ENCODE measurements at regions not wholly inside any gene's neighbourhood (a gene's known extent, or its start where the extent isn't known, plus 50 kb on each side); places are given as distances from the start of the nearest gene placed in this dataset.

DNA sequence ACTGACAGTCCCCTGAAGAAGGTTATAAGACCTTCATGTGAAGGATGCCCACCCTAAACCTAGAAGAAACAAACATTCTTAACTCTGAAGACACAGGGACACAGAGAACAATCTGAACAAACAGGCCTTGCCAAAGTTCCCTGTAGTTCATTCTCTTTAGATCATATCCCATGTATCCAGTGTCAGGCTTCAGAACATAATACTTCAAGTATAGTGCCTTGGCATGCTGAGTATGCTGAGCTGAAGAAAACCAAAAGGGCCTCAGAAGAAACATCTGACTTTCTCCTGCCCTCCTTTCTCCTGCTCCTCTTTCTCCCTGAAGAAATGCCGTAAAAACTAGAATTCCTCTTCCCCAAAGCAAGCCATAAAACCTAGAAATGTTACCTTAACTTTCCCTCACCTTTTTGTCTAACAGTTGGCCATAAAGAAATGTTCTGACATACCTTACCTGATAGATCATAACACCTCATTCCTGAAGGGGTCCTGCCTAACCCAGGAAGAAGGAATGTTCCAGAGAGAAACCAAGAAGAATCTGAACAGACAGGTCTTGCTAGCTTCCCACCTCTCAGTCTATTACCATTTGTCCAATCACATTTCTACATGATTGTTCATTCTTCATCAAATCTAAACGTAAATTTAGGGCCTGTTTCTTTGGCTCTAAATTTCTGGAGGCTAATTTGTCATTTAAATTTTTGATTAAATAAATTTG, 160.1 kb upstream of the ZC3H15 start:
- H3K27ac ChIP-seq (ENCODE audit: low read depth, low read length), result no peak overlapping the region
- H3K4me3 ChIP-seq (ENCODE audit: insufficient read depth, low read length), result no peak overlapping the region
- H3K27me3 ChIP-seq (ENCODE audit: insufficient read depth, low read length), result no peaks in the 10 kb centered on the region
- no peaks in the 10 kb centered on the region for H3K36me3 ChIP-seq (ENCODE audit: insufficient read depth, low read length)
- no peak overlapping the region for H3K4me2 ChIP-seq (ENCODE audit: insufficient read depth, low read length)
- H3K79me2 ChIP-seq (ENCODE audit: insufficient read depth, low read length), result no peaks in the 10 kb centered on the region
- no peaks in the 10 kb centered on the region for H4K20me1 ChIP-seq (ENCODE audit: insufficient read depth, low read length)
- DNase-seq (ENCODE audit: insufficient read length, low spot score, missing footprints), result no peak
- H3K4me1 ChIP-seq (ENCODE audit: insufficient read depth, low read length), result no peaks in the 10 kb centered on the region
- no peaks in the 10 kb centered on the region for H3K9me3 ChIP-seq (ENCODE audit: low read depth, low read length)
- no peak overlapping the region for H2AFZ ChIP-seq (ENCODE audit: low read length)
- TF ChIP-seq, protein P1, sequence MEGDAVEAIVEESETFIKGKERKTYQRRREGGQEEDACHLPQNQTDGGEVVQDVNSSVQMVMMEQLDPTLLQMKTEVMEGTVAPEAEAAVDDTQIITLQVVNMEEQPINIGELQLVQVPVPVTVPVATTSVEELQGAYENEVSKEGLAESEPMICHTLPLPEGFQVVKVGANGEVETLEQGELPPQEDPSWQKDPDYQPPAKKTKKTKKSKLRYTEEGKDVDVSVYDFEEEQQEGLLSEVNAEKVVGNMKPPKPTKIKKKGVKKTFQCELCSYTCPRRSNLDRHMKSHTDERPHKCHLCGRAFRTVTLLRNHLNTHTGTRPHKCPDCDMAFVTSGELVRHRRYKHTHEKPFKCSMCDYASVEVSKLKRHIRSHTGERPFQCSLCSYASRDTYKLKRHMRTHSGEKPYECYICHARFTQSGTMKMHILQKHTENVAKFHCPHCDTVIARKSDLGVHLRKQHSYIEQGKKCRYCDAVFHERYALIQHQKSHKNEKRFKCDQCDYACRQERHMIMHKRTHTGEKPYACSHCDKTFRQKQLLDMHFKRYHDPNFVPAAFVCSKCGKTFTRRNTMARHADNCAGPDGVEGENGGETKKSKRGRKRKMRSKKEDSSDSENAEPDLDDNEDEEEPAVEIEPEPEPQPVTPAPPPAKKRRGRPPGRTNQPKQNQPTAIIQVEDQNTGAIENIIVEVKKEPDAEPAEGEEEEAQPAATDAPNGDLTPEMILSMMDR (IDR thresholded peaks at IDR 0.05; ENCODE audit: extremely low read depth, low read depth, low read length), result no peak

DNA sequence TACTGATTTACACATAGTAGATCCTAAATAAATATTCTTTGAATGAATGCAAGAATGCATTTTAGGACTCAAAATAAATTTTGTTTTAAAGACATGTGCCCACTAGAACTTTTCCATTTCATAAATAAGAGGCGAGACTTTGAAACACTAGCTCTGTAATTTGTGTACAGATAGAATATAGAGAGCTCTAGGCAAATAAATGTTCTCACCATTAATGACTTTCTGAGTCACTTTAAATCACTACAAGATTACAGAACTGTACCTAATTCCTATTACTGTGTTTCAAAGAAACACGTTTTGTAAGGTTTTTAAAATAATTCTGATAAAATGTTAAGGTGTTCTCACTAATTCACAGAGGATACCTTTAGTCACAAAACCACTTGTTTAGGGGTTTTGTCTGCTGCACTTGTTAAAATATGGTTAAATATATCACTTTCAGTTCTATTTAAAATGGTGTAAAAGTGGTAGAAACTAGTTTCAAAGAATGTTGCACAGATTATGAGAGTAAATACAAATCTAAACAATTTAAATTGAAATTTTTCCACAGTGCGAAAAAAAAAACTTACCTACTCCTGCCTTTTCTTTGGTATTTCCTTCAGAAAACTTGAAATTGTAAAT, 158.7 kb upstream of the ZC3H15 start:
- no peaks in the 10 kb centered on the region for H3K27me3 ChIP-seq (ENCODE audit: insufficient read depth, low read length)
- no peaks in the 10 kb centered on the region for H3K9me3 ChIP-seq (ENCODE audit: low read depth, low read length)
- no peaks in the 10 kb centered on the region for H4K20me1 ChIP-seq (ENCODE audit: insufficient read depth, low read length)
- H3K36me3 ChIP-seq (ENCODE audit: insufficient read depth, low read length), result no peaks in the 10 kb centered on the region
- DNase-seq (ENCODE audit: insufficient read length, low spot score, missing footprints), result no peak
- H3K27ac ChIP-seq (ENCODE audit: low read depth, low read length), result no peak overlapping the region
- H3K79me2 ChIP-seq (ENCODE audit: insufficient read depth, low read length), result no peaks in the 10 kb centered on the region
- H3K4me2 ChIP-seq (ENCODE audit: insufficient read depth, low read length), result no peak overlapping the region
- H3K4me3 ChIP-seq (ENCODE audit: insufficient read depth, low read length), result no peak overlapping the region
- no peak overlapping the region for H2AFZ ChIP-seq (ENCODE audit: low read length)
- TF ChIP-seq, protein P1 (IDR thresholded peaks at IDR 0.05; ENCODE audit: extremely low read depth, low read depth, low read length), result no peak
- no peaks in the 10 kb centered on the region for H3K4me1 ChIP-seq (ENCODE audit: insufficient read depth, low read length)

- no peak for DNase-seq (ENCODE audit: insufficient read length, low spot score, missing footprints)
Measured at GRCh38 chr2:186328838-186329237, 157.2 kb upstream of the ZC3H15 start.

GRCh38 chr2:186330050-186330449, 156.0 kb upstream of the ZC3H15 start:
- H3K4me3 ChIP-seq (ENCODE audit: insufficient read depth, low read length), result no peak overlapping the region
- H2AFZ ChIP-seq (ENCODE audit: low read length), result no peak overlapping the region
- no peaks in the 10 kb centered on the region for H4K20me1 ChIP-seq (ENCODE audit: insufficient read depth, low read length)
- H3K4me1 ChIP-seq (ENCODE audit: insufficient read depth, low read length), result no peaks in the 10 kb centered on the region
- H3K27me3 ChIP-seq (ENCODE audit: insufficient read depth, low read length), result no peaks in the 10 kb centered on the region
- no peak overlapping the region for H3K27ac ChIP-seq (ENCODE audit: low read depth, low read length)
- no peak overlapping the region for H3K4me2 ChIP-seq (ENCODE audit: insufficient read depth, low read length)
- TF ChIP-seq, protein P1 (IDR thresholded peaks at IDR 0.05; ENCODE audit: extremely low read depth, low read depth, low read length), result no peak
- no peaks in the 10 kb centered on the region for H3K79me2 ChIP-seq (ENCODE audit: insufficient read depth, low read length)
- H3K9me3 ChIP-seq (ENCODE audit: low read depth, low read length), result no peaks in the 10 kb centered on the region
- no peak for DNase-seq (ENCODE audit: insufficient read length, low spot score, missing footprints)
- H3K36me3 ChIP-seq (ENCODE audit: insufficient read depth, low read length), result no peaks in the 10 kb centered on the region

More at GRCh38 chr2:186328838-186329237, 157.2 kb upstream of the ZC3H15 start:
- no peak overlapping the region for H3K4me2 ChIP-seq (ENCODE audit: insufficient read depth, low read length)
- H2AFZ ChIP-seq (ENCODE audit: low read length), result no peak overlapping the region
- no peaks in the 10 kb centered on the region for H3K36me3 ChIP-seq (ENCODE audit: insufficient read depth, low read length)
- no peaks in the 10 kb centered on the region for H3K9me3 ChIP-seq (ENCODE audit: low read depth, low read length)
- no peaks in the 10 kb centered on the region for H3K79me2 ChIP-seq (ENCODE audit: insufficient read depth, low read length)
- no peaks in the 10 kb centered on the region for H4K20me1 ChIP-seq (ENCODE audit: insufficient read depth, low read length)
- H3K4me1 ChIP-seq (ENCODE audit: insufficient read depth, low read length), result no peaks in the 10 kb centered on the region
- H3K4me3 ChIP-seq (ENCODE audit: insufficient read depth, low read length), result no peak overlapping the region
- TF ChIP-seq, protein P1 (IDR thresholded peaks at IDR 0.05; ENCODE audit: extremely low read depth, low read depth, low read length), result no peak
- H3K27me3 ChIP-seq (ENCODE audit: insufficient read depth, low read length), result no peaks in the 10 kb centered on the region
- H3K27ac ChIP-seq (ENCODE audit: low read depth, low read length), result no peak overlapping the region

All from osteoblast (primary cell).